Esophagus muscularis mucosa (tissue), 4 donors: ENCODE measurements at regions not wholly inside any gene's neighbourhood (a gene's known extent, or its start where the extent isn't known, plus 50 kb on each side); places are given as distances from the start of the nearest gene placed in this dataset.

Source experiments
- DNase-seq: peaks from one replicate; pipeline ENCODE4 v3.0.0-alpha.2; 2017; ENCODE audit errors: extremely low spot score
- H3K27ac ChIP-seq, 4 donors: fragments of 200-600 bp; sonication (generic); replicated peaks in 1 of 4; 1 replicate in 3 of 4; 2 replicates in 1 of 4; pipeline ENCODE4 v1.5.1; 2016 to 2019; ENCODE audit warnings: mild to moderate bottlenecking in 1 of 4
- H3K27me3 ChIP-seq, 4 donors: fragments of 200-600 bp; sonication (generic); one replicate each; pipeline versions ENCODE4 v1.5.1 to v1.6.0; 2016 to 2019
- H3K36me3 ChIP-seq, 4 donors: fragments of 200-600 bp; sonication (generic); one replicate each; pipeline ENCODE4 v1.5.1; 2016 to 2019
- H3K4me1 ChIP-seq, 4 donors: fragments of 200-600 bp; sonication (generic); one replicate each; pipeline ENCODE4 v1.5.1; 2016 to 2019
- H3K4me3 ChIP-seq, 4 donors: fragments of 200-600 bp; sonication (generic); 1 replicate in 2 of 4; 2 replicates in 2 of 4; pipeline ENCODE4 v1.5.1; 2016 to 2019; ENCODE audit warnings: mild to moderate bottlenecking in 4 of 4, moderate library complexity in 1 of 4
- H3K9me3 ChIP-seq, 4 donors: fragments of 200-600 bp; sonication (generic); 1 replicate in 3 of 4; 2 replicates in 1 of 4; pipeline ENCODE4 v1.5.1; 2016 to 2019
- EP300 ChIP-seq: sonication (generic); formaldehyde crosslinking; IDR thresholded peaks from one replicate; pipeline ENCODE4 v1.6.1; 2017; ENCODE audit warnings: antibody characterized with exemption
- POLR2A ChIP-seq: fragments of 450-650 bp; IDR thresholded peaks from one replicate; pipeline ENCODE4 v1.6.1; 2017; ENCODE audit warnings: antibody characterized with exemption, moderate library complexity, mild to moderate bottlenecking, low read depth
- POLR2AphosphoS5 ChIP-seq, 2 donors: sonication (generic); formaldehyde crosslinking; IDR thresholded peaks; one replicate each; pipeline ENCODE4 v1.6.1; 2017; ENCODE audit warnings: antibody characterized with exemption in 2 of 2
- WGBS: methylation state at CpG from one replicate; pipeline ENCODE4 v1.1.5; 2018; 5-methylcytosine and 5-hydroxymethylcytosine counted together
- intact Hi-C: fragments of 100-400 bp; cut with DNase I; formaldehyde crosslinking; loops from one replicate; pipeline ENCODE4 v1.15.1; 2023
- TF ChIP-seq, protein P1 (sequence below), 3 experiments: fragments of 200-600 bp in 2 of 3; fragments of 450-650 bp in 1 of 3; sonication (generic) in 2 of 3; IDR thresholded peaks; one replicate each; pipeline ENCODE4 v1.5.1; 2017 to 2019; ENCODE audit warnings: antibody characterized with exemption in 3 of 3, mild to moderate bottlenecking in 2 of 3, moderate library complexity in 1 of 3

DNA sequence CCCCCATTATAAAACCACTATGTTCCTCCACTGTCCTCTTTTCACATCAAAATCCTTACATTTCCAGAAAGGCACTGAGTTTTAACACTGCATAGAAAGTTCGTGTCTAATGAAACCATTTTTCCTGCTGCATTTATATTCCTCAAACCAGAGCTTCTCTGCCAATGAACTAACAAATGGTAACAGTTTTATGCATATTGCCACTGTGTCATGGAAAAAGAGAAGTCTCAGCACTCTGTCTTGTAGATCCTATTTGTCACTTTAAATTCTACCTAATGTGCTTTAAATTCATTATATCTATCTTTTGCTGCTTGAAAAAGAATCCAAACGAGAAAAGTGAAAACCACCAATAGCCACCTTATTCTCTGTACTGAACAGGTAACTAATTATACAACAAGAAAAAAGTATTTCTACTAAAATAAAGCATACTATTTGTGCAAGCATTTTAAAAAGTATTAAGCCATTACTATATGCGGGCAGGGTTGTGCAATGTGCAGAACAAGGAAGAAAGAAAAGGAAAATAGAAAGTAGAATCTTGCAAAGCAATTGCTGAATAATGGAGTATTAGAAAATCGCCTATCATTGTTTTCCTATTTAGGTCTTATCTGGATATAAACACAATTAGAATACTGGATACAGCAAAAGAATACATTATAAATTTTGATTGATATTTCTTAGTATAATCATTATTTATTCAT is 328.9 kb downstream of the ZEB2 start:
- Histone ChIP-seq H3K4me3 (no peak overlapping the region), H3K27me3 (no peaks in the 10 kb centered on the region), H3K36me3 (no peaks in the 10 kb centered on the region), H3K4me1 (no peaks in the 10 kb centered on the region), H3K27ac (no peak overlapping the region), H3K9me3 (no peaks in the 10 kb centered on the region)
- TF ChIP-seq POLR2AphosphoS5 (IDR thresholded peaks at IDR 0.05), result no peak
- TF ChIP-seq POLR2A, result no peak
- TF ChIP-seq EP300, result no peak
- intact Hi-C loops, result no loop called here
- DNase-seq, result no peak
- WGBS, result 83% methylated on average over 4 of the region's 4 CpGs

DNA sequence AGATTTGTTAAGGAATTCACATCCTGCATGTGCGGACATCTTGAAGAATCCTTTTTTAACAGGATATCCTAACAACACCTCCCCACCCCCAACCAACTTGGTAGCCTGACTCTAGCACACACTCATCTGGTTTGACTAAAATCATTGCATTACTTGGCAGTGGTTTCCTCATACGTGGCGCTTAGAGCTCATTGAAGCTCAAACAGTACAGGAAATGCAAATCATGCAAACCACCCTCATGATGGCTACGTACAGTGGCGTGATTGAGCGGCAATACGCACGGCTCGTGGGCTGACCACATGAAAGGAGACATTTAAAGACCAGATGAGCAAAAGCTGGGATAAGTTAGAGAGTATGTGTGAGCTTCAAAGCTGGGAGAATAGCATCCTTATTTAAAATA is 336.2 kb downstream of the ZEB2 start:
- intact Hi-C loops, result no loop called here
- Histone ChIP-seq H3K36me3 (no peaks in the 10 kb centered on the region), H3K9me3 (no peaks in the 10 kb centered on the region), H3K27ac (no peak overlapping the region), H3K4me3 (no peak overlapping the region), H3K27me3 (no peaks in the 10 kb centered on the region), H3K4me1 (no peaks in the 10 kb centered on the region)
- DNase-seq, result no peak
- TF ChIP-seq POLR2A, result no peak
- TF ChIP-seq, protein P1, sequence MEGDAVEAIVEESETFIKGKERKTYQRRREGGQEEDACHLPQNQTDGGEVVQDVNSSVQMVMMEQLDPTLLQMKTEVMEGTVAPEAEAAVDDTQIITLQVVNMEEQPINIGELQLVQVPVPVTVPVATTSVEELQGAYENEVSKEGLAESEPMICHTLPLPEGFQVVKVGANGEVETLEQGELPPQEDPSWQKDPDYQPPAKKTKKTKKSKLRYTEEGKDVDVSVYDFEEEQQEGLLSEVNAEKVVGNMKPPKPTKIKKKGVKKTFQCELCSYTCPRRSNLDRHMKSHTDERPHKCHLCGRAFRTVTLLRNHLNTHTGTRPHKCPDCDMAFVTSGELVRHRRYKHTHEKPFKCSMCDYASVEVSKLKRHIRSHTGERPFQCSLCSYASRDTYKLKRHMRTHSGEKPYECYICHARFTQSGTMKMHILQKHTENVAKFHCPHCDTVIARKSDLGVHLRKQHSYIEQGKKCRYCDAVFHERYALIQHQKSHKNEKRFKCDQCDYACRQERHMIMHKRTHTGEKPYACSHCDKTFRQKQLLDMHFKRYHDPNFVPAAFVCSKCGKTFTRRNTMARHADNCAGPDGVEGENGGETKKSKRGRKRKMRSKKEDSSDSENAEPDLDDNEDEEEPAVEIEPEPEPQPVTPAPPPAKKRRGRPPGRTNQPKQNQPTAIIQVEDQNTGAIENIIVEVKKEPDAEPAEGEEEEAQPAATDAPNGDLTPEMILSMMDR (IDR thresholded peaks at IDR 0.05), result no peak
- no peak for TF ChIP-seq EP300
- no peak for TF ChIP-seq POLR2AphosphoS5 (IDR thresholded peaks at IDR 0.05)
- 86% methylated on average over 9 of the region's 9 CpGs for WGBS

DNA sequence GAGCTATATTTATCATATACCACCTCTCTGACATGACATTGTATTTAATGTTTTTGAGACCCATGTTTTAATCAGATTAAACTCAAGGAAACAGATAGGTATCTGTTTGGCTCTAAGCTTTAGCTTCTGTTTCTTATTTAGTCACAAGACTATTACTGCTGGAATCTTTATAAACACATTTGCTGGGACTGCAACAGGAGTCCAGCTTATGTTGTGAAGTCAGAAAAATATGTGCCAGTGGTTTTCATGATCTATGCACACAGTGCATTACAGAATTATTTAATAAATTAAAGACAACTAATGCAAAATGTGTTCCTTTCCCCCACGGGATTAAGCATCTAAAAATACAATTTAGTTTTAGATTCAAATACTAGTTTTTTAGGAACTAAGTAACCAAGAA is 338.9 kb downstream of the ZEB2 start:
- H3K9me3 ChIP-seq, result no peaks in the 10 kb centered on the region
- no peaks in the 10 kb centered on the region for H3K27me3 ChIP-seq
- H3K36me3 ChIP-seq, result no peaks in the 10 kb centered on the region
- TF ChIP-seq POLR2AphosphoS5 (IDR thresholded peaks at IDR 0.05) (no peak), EP300 (no peak), POLR2A (no peak)
- TF ChIP-seq, protein P1 (IDR thresholded peaks at IDR 0.05), result no peak
- intact Hi-C loops, result no loop called here
- H3K4me1 ChIP-seq, result no peaks in the 10 kb centered on the region
- H3K27ac ChIP-seq, result no peak overlapping the region
- DNase-seq, result no peak
- WGBS, result 70% methylated on average over 1 of the region's 1 CpG
- no peak overlapping the region for H3K4me3 ChIP-seq

DNA sequence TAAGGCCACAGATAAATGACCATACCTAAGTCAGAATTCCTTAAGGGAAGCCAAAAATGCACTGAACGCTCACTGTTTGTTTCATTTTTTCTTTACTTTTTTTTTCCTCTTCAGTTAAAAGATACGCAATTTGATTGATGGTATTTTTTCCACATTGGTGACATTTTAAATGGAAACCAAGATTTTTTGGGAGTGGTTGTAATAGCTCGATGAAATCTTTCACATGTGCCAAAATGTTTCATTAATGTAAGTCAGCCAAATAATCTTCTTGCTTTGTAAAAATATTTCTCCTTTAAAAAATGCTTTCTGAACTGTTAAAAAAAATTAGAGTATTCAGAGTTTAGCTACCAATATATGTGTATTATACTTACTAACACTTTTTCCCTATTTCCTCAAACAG is 339.8 kb downstream of the ZEB2 start:
- WGBS, result 61% methylated on average over 3 of the region's 3 CpGs
- H3K36me3 ChIP-seq, result no peaks in the 10 kb centered on the region
- H3K4me1 ChIP-seq, result no peaks in the 10 kb centered on the region
- H3K9me3 ChIP-seq, result no peaks in the 10 kb centered on the region
- H3K27ac ChIP-seq, result no peak overlapping the region
- intact Hi-C loops, result no loop called here
- no peak overlapping the region for H3K4me3 ChIP-seq
- H3K27me3 ChIP-seq, result no peaks in the 10 kb centered on the region
- TF ChIP-seq, protein P1 (IDR thresholded peaks at IDR 0.05), result no peak
- TF ChIP-seq EP300 (no peak), POLR2AphosphoS5 (IDR thresholded peaks at IDR 0.05) (no peak), POLR2A (no peak)
- DNase-seq, result no peak

DNA sequence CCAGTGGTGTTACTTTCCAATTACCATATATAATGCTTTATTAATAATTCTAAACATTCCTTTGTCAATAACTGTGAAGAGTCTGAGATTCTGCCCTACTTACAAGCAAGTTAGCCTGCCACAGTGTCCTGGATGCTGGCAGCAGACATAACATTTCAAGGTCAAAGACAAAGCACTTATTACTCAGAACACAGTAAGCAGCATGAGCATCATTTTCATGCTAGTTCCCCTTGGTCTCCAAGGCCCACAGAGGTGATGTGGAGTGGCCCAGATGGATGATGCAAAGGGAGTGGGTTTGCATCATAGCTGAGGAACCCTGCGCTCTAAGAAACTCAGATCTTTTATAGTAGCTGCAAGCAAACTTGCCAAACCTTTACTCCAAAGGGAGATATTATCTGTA is 349.7 kb downstream of the ZEB2 start:
- no peak for TF ChIP-seq EP300
- TF ChIP-seq POLR2AphosphoS5 (IDR thresholded peaks at IDR 0.05), result no peak
- TF ChIP-seq, protein P1 (IDR thresholded peaks at IDR 0.05), result no peak
- no peak for TF ChIP-seq POLR2A
- DNase-seq, result no peak
- H3K4me3 ChIP-seq, result no peak overlapping the region
- WGBS, result 100% methylated on average over 1 of the region's 1 CpG
- no peaks in the 10 kb centered on the region for H3K36me3 ChIP-seq
- no peaks in the 10 kb centered on the region for H3K4me1 ChIP-seq
- intact Hi-C loops, result no loop called here
- H3K27ac ChIP-seq, result no peak overlapping the region
- no peaks in the 10 kb centered on the region for H3K9me3 ChIP-seq
- no peaks in the 10 kb centered on the region for H3K27me3 ChIP-seq
